ENCODE measurements at regions not wholly inside any gene's neighbourhood (a gene's known extent, or its start where the extent isn't known, plus 50 kb on each side); places are given as distances from the start of the nearest gene placed in this dataset.

- Histone ChIP-seq H2AFZ (ENCODE audit: low read length) (no peak overlapping the region), H3K4me2 (ENCODE audit: extremely low read depth, insufficient read depth, low read length) (no peak overlapping the region), H3K27ac (ENCODE audit: insufficient read depth, low read length) (no peak overlapping the region), H3K4me3 (replicated peaks in 1 of 4; ENCODE audit: control extremely low read depth in 1 of 4, insufficient read depth in 1 of 4, low read depth in 3 of 4, low read length in 4 of 4) (no peak overlapping the region), H3K9me3 (ENCODE audit: control insufficient read depth, insufficient read depth, low read depth, low read length) (no peaks in the 10 kb centered on the region), H4K20me1 (ENCODE audit: control insufficient read depth, extremely low read depth, insufficient read depth, low read length) (no peaks in the 10 kb centered on the region), H3K9ac (ENCODE audit: insufficient read depth, low read length) (no peak overlapping the region), H3K36me3 (ENCODE audit: control insufficient read depth, insufficient read depth, low read length) (no peaks in the 10 kb centered on the region), H3K4me1 (ENCODE audit: control insufficient read depth, extremely low read depth, insufficient read depth, low read length) (no peaks in the 10 kb centered on the region), H3K27me3 (ENCODE audit: control insufficient read depth, insufficient read depth, low read length) (no peaks in the 10 kb centered on the region), H3K79me2 (ENCODE audit: control insufficient read depth, insufficient read depth, low read length) (no peaks in the 10 kb centered on the region)
- no peak for DNase-seq (ENCODE audit: low read depth in 2 of 2)
- no peak for TF ChIP-seq CTCF (conservative IDR thresholded peaks at IDR 0.05 in 1 of 2, IDR thresholded peaks at IDR 0.05 in 1 of 2; ENCODE audit: low read depth in 1 of 2, low read length in 2 of 2)
- TF ChIP-seq EZH2 (IDR thresholded peaks at IDR 0.05; ENCODE audit: low read length, missing control alignments), result no peak
Measured at GRCh38 chr20:16107172-16107870, 465.9 kb downstream of the KIF16B start.

- no peaks in the 10 kb centered on the region for H3K79me2 ChIP-seq (ENCODE audit: control insufficient read depth, insufficient read depth, low read length)
- TF ChIP-seq CTCF (conservative IDR thresholded peaks at IDR 0.05 in 1 of 2, IDR thresholded peaks at IDR 0.05 in 1 of 2; ENCODE audit: low read depth in 1 of 2, low read length in 2 of 2) (no peak), EZH2 (IDR thresholded peaks at IDR 0.05; ENCODE audit: low read length, missing control alignments) (no peak)
- no peaks in the 10 kb centered on the region for H4K20me1 ChIP-seq (ENCODE audit: control insufficient read depth, extremely low read depth, insufficient read depth, low read length)
- no peaks in the 10 kb centered on the region for H3K27me3 ChIP-seq (ENCODE audit: control insufficient read depth, insufficient read depth, low read length)
- H3K36me3 ChIP-seq (ENCODE audit: control insufficient read depth, insufficient read depth, low read length), result no peaks in the 10 kb centered on the region
- no peaks in the 10 kb centered on the region for H3K4me1 ChIP-seq (ENCODE audit: control insufficient read depth, extremely low read depth, insufficient read depth, low read length)
- no peak overlapping the region for H2AFZ ChIP-seq (ENCODE audit: low read length)
- H3K9me3 ChIP-seq (ENCODE audit: control insufficient read depth, insufficient read depth, low read depth, low read length), result no peaks in the 10 kb centered on the region
- peak in 1 of 2 donors; percentile 2 for DNase-seq (ENCODE audit: low read depth in 2 of 2)
- H3K4me2 ChIP-seq (ENCODE audit: extremely low read depth, insufficient read depth, low read length), result no peak overlapping the region
- H3K27ac ChIP-seq (ENCODE audit: insufficient read depth, low read length), result no peak overlapping the region
- no peak overlapping the region for H3K9ac ChIP-seq (ENCODE audit: insufficient read depth, low read length)
- H3K4me3 ChIP-seq (replicated peaks in 1 of 4; ENCODE audit: control extremely low read depth in 1 of 4, insufficient read depth in 1 of 4, low read depth in 3 of 4, low read length in 4 of 4), result no peak overlapping the region
Measured at GRCh38 chr20:16106191-16106849, 466.9 kb downstream of the KIF16B start.

- Histone ChIP-seq H3K4me1 (ENCODE audit: control insufficient read depth, extremely low read depth, insufficient read depth, low read length) (no peaks in the 10 kb centered on the region), H3K79me2 (ENCODE audit: control insufficient read depth, insufficient read depth, low read length) (no peaks in the 10 kb centered on the region), H3K27me3 (ENCODE audit: control insufficient read depth, insufficient read depth, low read length) (no peaks in the 10 kb centered on the region), H3K36me3 (ENCODE audit: control insufficient read depth, insufficient read depth, low read length) (no peaks in the 10 kb centered on the region), H3K27ac (ENCODE audit: insufficient read depth, low read length) (no peak overlapping the region), H2AFZ (ENCODE audit: low read length) (no peak overlapping the region), H4K20me1 (ENCODE audit: control insufficient read depth, extremely low read depth, insufficient read depth, low read length) (no peaks in the 10 kb centered on the region), H3K9me3 (ENCODE audit: control insufficient read depth, insufficient read depth, low read depth, low read length) (no peaks in the 10 kb centered on the region), H3K4me2 (ENCODE audit: extremely low read depth, insufficient read depth, low read length) (no peak overlapping the region), H3K9ac (ENCODE audit: insufficient read depth, low read length) (no peak overlapping the region), H3K4me3 (replicated peaks in 1 of 4; ENCODE audit: control extremely low read depth in 1 of 4, insufficient read depth in 1 of 4, low read depth in 3 of 4, low read length in 4 of 4) (no peak overlapping the region)
- TF ChIP-seq CTCF (conservative IDR thresholded peaks at IDR 0.05 in 1 of 2, IDR thresholded peaks at IDR 0.05 in 1 of 2; ENCODE audit: low read depth in 1 of 2, low read length in 2 of 2) (no peak), EZH2 (IDR thresholded peaks at IDR 0.05; ENCODE audit: low read length, missing control alignments) (no peak)
- DNase-seq (ENCODE audit: low read depth in 2 of 2), result no peak
Measured at GRCh38 chr20:16104783-16105182, 468.5 kb downstream of the KIF16B start.

Measured in fibroblast of lung (primary cell).